Activated gamma-delta T cell treated with anti-CD3 and anti-CD28 coated beads, Interleukin-2, amount 50 U/mL, for 16 hours (primary cell): ENCODE measurements at regions not wholly inside any gene's neighbourhood (a gene's known extent, or its start where the extent isn't known, plus 50 kb on each side); places are given as distances from the start of the nearest gene placed in this dataset.

Experiments used
- DNase-seq: peaks from one replicate; pipeline ENCODE4 v3.0.0-alpha.2; 2020; ENCODE audit warnings: low read depth

GRCh38 chr3:15952543-15953175 is 154.9 kb upstream of the ANKRD28 start:
- DNase-seq = no peak

GRCh38 chr3:15953841-15954240 is 156.1 kb upstream of the ANKRD28 start:
- DNase-seq = no peak

DNA sequence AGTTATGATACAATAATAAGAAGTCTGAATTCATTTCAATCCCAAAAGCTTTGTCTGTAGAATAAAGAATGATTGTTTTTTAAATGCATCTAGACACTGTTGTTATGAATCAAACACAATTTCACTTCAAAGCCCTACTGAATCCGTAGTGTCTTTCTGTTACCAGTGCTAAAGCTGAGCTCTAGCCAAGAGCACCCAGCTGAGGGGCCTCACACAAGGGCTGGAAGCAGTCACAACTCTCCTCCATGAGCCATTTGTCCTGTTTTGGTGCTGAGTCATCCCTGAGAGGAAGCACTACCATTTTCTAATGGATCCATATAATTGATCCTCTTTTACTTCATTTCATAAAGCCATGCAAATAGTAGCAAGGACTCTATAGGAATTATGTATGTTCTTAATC is 158.2 kb upstream of the ANKRD28 start:
- DNase-seq = no peak

DNA sequence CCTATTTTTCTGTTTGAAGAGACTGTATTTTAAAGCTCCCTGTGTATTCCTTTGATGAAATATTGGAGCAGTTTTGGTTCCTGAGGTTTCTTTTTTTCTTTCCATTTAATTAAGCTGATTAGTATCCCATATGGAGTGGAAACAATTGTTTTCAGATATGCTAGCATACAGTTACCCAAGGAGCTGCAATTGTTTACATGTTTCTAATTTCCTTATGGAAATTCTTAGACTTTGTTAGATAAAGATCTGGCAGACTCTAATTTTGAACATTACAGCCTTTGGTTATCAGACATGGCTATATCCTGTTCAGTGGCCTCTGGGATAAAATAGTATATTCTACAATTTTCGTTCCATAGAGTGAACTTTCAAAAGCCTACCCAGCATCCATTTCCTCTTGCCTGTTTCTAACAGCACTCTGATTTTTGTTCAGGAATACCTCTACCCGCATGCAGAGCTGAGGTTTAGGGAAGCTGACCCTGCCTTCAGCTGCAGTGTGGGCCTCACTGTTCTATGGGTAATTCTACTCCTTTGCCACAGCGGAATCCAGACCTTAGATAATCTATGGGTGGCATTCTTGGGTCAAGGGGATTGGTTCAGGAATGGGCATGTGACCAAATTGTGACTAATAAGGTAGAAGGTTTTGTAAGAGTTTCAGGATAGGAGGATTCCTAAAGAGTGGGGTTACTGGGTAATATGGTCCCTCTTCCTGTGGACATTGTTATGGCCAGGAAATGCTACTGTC is 161.1 kb upstream of the ANKRD28 start:
- no peak for DNase-seq

- no peak for DNase-seq
Observed at GRCh38 chr3:15959434-15959811, 161.6 kb upstream of the ANKRD28 start.

DNA sequence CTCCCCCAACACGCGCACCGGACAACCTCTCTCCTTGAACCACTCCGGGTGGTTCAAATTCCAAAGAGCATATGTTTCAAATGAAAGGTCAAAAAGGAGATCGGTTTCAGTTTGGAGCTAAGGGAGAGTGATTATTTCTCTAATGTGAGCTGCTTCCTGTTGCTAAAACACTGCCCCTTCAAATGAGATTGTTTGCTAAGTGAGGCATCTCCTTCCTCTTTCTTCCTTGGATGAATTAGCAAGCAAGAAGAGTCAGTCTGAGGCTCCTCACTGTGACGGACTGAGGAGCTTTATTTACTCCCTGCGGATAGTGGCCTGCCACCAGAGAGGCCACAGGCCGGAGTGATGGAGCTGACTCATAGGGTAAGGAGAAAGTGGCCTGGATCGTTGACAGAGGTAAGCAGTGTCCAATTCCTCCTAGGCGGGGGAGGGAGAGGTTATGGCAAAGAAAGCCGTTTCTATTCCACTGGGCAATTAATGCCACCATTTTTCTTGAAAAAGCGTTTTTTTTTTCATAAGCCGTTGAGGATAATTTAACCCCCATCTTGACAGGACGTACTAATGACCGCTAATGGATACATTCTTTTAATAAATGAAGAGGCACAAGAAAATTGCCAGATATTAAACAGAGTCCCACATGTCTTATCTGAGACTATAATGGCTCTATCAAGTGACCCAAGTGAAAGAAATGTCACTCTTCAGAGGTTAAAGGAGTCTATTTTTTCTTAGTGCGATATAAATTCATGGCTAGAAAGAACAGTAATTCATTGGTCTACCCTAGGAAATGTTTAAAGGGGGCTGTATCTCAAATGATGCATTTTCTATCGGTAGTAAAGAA is 167.0 kb upstream of the ANKRD28 start:
- DNase-seq = no peak

DNA sequence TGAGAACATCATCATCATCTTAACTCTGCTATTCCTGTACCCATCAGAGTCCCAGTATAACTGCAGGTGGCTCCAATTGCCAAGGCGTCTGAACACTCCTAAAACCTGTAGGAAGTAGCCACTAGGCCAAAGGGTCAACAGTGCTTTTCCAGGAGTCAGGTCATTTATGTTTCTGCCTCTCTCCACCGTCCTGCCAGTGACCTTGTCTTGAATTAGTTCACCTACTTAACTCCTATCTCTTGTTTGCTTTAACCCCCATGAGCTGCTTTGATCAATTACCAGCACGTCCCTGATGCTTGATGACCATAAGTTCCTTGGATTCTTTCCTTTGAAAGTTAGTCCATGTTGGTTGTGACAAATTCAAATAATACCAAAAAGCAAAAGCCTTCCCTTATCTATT is 169.8 kb upstream of the ANKRD28 start:
- no peak for DNase-seq

GRCh38 chr3:15969874-15970640 is 172.3 kb upstream of the ANKRD28 start:
- no peak for DNase-seq

DNA sequence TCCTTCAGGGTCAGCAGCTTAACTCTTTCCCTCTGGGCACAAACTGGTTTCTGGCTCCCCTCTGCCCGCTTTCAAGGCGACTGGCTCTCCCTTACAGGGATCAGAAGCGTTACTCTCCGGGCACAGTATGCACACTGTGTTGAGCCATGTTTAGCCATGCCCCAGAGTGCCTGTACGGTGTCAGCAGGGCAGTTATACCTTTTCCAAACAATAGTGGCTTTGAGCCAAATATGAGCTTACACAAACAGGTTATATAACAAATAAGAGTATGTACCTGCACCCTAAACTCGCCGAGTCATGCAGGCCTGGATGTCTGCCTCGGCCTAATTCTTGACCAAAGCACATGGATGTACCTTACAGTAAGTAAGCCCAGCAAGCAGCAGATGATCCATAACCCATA is 175.6 kb upstream of the ANKRD28 start:
- no peak for DNase-seq

GRCh38 chr3:15973940-15974339 is 176.2 kb upstream of the ANKRD28 start:
- DNase-seq = no peak

GRCh38 chr3:15974647-15975046 is 176.9 kb upstream of the ANKRD28 start:
- no peak for DNase-seq

DNA sequence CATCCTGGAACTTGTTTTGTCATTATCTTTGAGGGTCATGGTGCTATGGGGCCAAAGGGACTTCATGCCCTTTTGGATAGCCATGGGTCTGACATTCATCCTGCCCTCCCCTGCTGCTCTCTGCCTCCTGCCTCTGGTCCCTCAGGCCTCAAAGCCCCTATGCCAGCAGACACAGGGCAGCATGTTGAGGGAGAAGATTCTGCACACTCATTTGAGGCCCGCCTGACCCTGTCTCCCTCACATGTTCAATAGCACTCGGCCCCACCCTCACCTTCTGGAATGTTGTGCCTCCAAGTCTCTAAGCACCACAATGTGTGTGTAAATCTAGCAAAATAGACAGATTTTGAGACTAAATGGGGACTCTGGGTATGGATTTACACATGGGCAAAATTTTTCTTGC is 178.7 kb upstream of the ANKRD28 start:
- DNase-seq = no peak

DNA sequence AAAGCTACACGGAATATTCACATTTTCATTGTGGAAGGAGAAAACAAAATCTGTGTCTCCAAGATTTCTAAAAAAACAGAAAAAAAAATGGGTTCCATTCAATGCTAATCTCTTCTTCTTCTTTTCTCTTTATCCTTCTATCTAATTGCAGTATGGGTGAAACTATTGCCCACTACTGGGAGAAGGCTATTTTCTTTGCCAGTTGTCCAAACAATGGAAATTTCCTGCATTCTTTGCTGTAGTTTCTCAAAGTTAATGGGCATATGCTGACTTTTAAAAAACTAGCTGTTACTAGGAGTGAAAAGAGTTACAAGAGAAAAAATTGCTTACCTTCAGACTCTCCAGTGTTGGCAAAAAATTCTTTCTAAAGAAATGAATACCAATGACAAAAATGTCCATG is 179.3 kb upstream of the ANKRD28 start:
- no peak for DNase-seq

GRCh38 chr3:15977598-15978232 is 179.9 kb upstream of the ANKRD28 start:
- no peak for DNase-seq

DNA sequence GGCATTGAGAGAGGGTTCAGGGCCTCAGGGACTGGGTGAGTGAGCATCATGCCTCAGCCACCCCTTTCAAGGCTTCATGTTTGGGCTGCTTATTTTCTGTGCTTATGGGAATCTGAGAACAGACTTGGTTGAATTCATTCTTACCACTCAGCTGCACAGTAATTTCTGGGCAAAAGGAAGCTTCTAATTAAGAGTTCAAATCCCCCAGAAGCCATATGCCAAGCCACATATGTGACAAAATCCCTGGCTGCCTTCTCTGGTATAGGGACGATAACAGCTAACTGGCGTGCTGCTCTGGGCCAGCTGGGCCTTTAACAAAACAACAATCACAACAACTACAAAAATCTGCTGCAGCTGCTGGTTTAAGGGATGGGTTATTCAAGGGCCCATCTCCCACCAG is 181.0 kb upstream of the ANKRD28 start:
- no peak for DNase-seq

DNA sequence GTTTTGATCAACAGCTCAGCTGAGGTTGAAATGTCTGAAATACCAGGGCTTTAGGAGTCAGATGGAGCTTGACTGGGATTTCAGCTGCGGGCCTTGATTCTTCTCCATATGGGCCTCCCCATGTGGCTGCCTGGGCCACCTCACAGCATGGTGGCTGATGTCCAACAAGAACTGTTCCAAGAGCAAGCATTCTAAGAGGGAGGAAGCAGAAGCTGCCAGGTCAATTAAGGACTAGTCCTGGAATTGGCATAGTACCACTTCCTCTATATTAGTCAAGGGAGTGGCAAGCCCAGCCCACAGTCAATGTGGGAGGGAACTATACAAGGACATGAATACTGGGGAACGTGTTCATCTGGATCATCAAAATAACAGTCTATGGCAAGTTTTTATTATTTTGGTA is 181.7 kb upstream of the ANKRD28 start:
- no peak for DNase-seq

DNA sequence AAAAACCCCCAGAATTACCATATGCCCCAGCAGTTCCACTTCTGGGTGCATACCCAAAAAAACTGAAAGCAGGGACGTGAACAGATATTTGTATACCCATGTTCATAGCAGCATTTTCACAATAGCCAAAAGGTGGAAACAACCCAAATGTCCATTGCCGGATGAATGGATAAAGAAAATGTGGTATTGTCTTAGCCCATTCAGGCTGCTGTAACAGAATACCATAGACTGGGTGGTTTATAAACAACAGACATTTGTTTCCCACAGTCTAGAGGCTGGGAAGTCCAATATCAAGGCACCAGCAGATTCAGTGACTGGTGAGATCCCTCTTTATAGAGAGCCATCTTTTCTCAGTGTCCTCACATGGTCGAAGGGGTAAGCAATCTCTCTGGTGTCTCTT is 182.1 kb upstream of the ANKRD28 start:
- no peak for DNase-seq

GRCh38 chr3:15982243-15982642 is 184.5 kb upstream of the ANKRD28 start:
- no peak for DNase-seq

DNA sequence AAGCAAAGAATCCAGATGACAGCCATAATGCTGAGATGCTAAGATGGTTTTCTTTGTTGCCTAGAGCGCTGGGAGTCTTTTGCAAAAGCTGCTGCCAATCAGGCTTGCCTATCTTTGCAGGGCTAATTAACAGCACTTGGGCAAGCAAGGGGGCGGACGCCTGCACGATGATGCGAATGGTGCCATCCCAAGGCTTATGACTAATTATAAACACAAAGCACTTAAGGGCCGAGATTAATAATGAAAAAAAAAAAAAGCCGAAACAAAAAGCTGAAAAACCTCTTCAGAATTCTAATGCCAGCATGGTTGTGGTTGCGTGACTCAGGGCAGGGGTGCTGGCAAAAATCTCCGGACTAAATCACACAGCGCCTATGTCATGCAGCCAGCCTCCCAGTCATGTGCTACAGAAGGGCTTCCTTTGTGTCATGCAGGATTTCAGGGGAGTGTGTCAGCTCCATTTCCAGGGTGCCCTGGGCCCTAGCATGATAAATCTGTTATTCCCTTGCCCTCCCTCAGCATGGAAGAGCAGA is 185.0 kb upstream of the ANKRD28 start:
- DNase-seq = no peak

DNA sequence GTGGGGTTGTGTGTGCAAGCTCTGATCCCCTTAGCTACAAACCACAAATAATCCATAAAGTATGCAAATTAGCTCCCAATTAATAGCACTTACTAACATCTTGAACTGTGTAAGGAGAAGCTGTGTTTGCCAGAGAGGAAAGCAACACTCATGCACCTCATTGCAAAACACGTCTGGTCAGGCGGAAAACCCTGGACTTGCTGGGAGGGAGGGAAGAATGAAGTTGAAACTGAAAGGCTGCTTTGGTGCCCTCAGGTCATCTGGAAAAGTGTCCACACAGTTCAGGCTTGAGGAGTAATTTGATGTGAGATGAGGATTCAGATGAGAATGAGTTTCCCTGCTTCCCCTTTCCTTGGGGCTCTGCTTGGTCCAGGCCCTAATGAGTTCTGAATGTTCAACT is 185.5 kb upstream of the ANKRD28 start:
- no peak for DNase-seq

DNA sequence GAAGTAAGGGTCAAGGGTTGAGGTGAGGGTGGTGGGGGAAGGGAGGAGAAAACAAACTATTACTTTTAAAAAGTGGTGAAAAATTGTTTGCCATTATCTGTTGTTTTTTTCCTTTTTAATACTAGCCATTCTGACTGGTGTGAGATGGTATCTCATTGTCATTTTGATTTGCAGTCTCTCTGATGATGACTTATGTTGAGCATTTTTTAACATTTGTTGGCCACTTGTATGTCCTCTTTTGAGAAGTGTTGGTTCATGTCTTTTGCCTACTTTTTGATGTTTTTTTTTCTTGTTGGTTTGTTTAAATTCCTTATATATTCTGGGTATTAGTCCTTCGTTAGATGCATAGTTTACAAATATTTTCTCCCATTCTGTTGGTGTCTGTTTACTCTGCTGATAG is 185.9 kb upstream of the ANKRD28 start:
- no peak for DNase-seq

DNA sequence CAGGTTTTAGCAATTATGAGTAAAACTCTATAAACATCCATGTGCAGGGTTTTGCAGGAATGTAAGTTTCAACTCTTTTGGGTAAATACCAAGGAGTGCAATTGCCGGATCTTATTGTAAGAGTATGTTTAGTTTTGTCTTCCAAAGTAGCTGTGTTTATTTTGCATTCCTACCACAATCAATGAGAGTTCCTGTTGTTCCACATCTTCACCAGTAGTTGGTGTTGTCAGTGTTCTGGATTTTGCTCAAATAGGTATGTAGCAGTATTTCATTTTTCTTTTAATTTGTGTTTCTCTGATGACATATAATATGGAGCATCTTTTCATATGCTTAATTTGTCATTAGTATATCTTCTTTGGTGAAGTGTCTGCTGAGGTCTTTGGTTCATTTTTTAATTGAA is 185.1 kb upstream of the GALNT15 start:
- no peak for DNase-seq
